ENCODE measurements at regions not wholly inside any gene's neighbourhood (a gene's known extent, or its start where the extent isn't known, plus 50 kb on each side); places are given as distances from the start of the nearest gene placed in this dataset.

- DNase-seq (no peak), ATAC-seq (ENCODE audit: low read depth) (no peak)
- intact Hi-C loops (cut with micrococcal nuclease) = no loop called here
- in situ Hi-C loops (cut with MboI; ENCODE audit: low sequenced_read_pairs) = no loop called here
- no peaks in the 10 kb centered on the region for H3K79me1 ChIP-seq (ENCODE audit: low read depth in 1 of 2, low read length in 2 of 2)
- H4K91ac ChIP-seq (ENCODE audit: insufficient read depth, low read depth, low read length) = no peak overlapping the region
- H3K36me3 ChIP-seq (ENCODE audit: control insufficient read depth, insufficient read depth, low read length) = no peaks in the 10 kb centered on the region
- no peak overlapping the region for H3K56ac ChIP-seq (ENCODE audit: extremely low read depth, insufficient read depth, low read length)
- no peak overlapping the region for H2BK20ac ChIP-seq (ENCODE audit: low read depth, low read length)
- no peak for TF ChIP-seq RCOR1 (IDR thresholded peaks at IDR 0.05; ENCODE audit: insufficient replicate concordance, low read length)
- TF ChIP-seq FOS (IDR thresholded peaks at IDR 0.05; ENCODE audit: low read depth, low read length) = no peak
- TF ChIP-seq MXI1 (IDR thresholded peaks at IDR 0.05; ENCODE audit: borderline replicate concordance, low read depth, low read length) = no peak
- TF ChIP-seq CTCF (conservative IDR thresholded peaks at IDR 0.05; ENCODE audit: low read depth, low read length) = no peak
- BruUV-seq (replicated peaks) = no TSS peak
- no peak overlapping the region for H3K4ac ChIP-seq (ENCODE audit: low read depth, low read length)
- no peaks in the 10 kb centered on the region for H3K9me1 ChIP-seq (ENCODE audit: insufficient read depth, low read length)
- H2AK9ac ChIP-seq (replicated peaks; ENCODE audit: low read depth, low read length, poor library complexity) = no peak overlapping the region
- POLR2A ChIA-PET (ENCODE audit: unreplicated experiment) = no interaction called here
- no peak overlapping the region for H2BK15ac ChIP-seq (ENCODE audit: low read depth, low read length)
- no peak overlapping the region for H3K4me2 ChIP-seq (ENCODE audit: low read depth, low read length)
- H4K20me1 ChIP-seq (ENCODE audit: insufficient read depth, low read length) = no peaks in the 10 kb centered on the region
- H3K4me1 ChIP-seq (ENCODE audit: control insufficient read depth, insufficient read depth, low read length) = no peaks in the 10 kb centered on the region
- H3K9ac ChIP-seq (ENCODE audit: low read depth, low read length) = no peak overlapping the region
- no peak overlapping the region for H2AK5ac ChIP-seq (ENCODE audit: low read depth, low read length)
- H3K23ac ChIP-seq (ENCODE audit: low read depth, low read length) = no peak overlapping the region
- H3K14ac ChIP-seq (replicated peaks; ENCODE audit: low read depth, low read length) = no peak overlapping the region
- no CpG with 5 or more reads among the region's 5 CpGs for WGBS, 2 experiments (ENCODE audit: extremely low coverage in 2 of 2, insufficient read length in 1 of 2)
- H3K4me3 ChIP-seq (ENCODE audit: insufficient read depth, low read depth, low read length) = no peak overlapping the region
- H2BK120ac ChIP-seq (ENCODE audit: low read depth, low read length) = no peak overlapping the region
- no peak overlapping the region for H3K27ac ChIP-seq (ENCODE audit: insufficient read depth, low read length)
- H3K18ac ChIP-seq (ENCODE audit: low read depth, low read length) = no peak overlapping the region
- no peak overlapping the region for H4K8ac ChIP-seq (ENCODE audit: low read depth in 2 of 2, low read length in 2 of 2)
- no peaks in the 10 kb centered on the region for H3K27me3 ChIP-seq (ENCODE audit: control insufficient read depth, insufficient read depth, low read length)
- no peak overlapping the region for H2AFZ ChIP-seq (replicated peaks; ENCODE audit: low read length, poor library complexity)
- CTCF ChIA-PET = interaction anchor here (0.8 kb wide), 1 partner anchor 25 kb away, joined by 3 read pairs; no protein-coding TSS in a partner anchor
- dilution Hi-C loops (cut with HindIII; ENCODE audit: low sequenced_read_pairs, unreplicated experiment) = no loop called here
- no peaks in the 10 kb centered on the region for H3K9me3 ChIP-seq (ENCODE audit: control insufficient read depth, insufficient read depth, low read length)
- no peak overlapping the region for H2BK5ac ChIP-seq (ENCODE audit: low read depth, low read length, poor library complexity, severe bottlenecking)
- H4K5ac ChIP-seq (ENCODE audit: low read depth, low read length) = no peak overlapping the region
These were observed 82.5 kb upstream of the SNCAIP start for GRCh38 chr5:122229551-122229950.

Measured in IMR-90 (cell line).